ENCODE measurements at regions not wholly inside any gene's neighbourhood (a gene's known extent, or its start where the extent isn't known, plus 50 kb on each side); places are given as distances from the start of the nearest gene placed in this dataset.

DNA sequence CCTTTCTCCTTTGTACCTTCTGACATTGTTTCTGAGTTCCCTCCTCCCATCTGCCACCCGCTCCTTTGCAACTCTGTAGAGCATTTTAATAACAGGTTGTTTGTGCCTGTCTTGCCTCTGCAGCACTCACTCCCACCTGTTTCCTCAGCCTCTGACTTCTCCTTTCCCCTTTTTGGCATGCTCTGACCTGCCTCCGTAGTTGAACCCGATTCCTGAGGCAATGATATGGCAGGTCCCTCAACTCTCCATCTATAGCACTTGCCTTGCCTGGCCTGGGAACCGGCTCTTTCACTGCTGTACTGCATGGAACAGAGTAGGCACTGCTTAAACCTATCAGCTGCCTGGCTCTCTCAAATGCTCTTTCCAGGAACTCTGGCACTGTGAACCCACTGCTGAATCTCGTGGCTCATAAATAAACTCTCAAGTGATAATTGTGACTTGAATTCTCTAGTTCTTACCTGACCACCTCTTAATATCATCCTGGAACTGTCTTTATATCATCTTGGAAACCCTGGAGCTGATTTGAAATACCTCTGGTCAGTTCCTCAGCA is 50.3 kb downstream of the UTRN start:
- Mint-ChIP-seq H3K27me3 (ENCODE audit: low read depth) (no peaks in the 10 kb centered on the region), H3K36me3 (no peaks in the 10 kb centered on the region), H3K4me1 (peaks cover 63% of the 10 kb centered on the region), H3K9me3 (no peaks in the 10 kb centered on the region), H3K4me3 (no peak overlapping the region), H3K27ac (no peak overlapping the region)
- DNase-seq (ENCODE audit: low spot score in 2 of 2, unreplicated experiment in 2 of 2): no peak
- TF ChIP-seq, protein P1, sequence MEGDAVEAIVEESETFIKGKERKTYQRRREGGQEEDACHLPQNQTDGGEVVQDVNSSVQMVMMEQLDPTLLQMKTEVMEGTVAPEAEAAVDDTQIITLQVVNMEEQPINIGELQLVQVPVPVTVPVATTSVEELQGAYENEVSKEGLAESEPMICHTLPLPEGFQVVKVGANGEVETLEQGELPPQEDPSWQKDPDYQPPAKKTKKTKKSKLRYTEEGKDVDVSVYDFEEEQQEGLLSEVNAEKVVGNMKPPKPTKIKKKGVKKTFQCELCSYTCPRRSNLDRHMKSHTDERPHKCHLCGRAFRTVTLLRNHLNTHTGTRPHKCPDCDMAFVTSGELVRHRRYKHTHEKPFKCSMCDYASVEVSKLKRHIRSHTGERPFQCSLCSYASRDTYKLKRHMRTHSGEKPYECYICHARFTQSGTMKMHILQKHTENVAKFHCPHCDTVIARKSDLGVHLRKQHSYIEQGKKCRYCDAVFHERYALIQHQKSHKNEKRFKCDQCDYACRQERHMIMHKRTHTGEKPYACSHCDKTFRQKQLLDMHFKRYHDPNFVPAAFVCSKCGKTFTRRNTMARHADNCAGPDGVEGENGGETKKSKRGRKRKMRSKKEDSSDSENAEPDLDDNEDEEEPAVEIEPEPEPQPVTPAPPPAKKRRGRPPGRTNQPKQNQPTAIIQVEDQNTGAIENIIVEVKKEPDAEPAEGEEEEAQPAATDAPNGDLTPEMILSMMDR (IDR thresholded peaks at IDR 0.05; ENCODE audit: unreplicated experiment): no peak

DNA sequence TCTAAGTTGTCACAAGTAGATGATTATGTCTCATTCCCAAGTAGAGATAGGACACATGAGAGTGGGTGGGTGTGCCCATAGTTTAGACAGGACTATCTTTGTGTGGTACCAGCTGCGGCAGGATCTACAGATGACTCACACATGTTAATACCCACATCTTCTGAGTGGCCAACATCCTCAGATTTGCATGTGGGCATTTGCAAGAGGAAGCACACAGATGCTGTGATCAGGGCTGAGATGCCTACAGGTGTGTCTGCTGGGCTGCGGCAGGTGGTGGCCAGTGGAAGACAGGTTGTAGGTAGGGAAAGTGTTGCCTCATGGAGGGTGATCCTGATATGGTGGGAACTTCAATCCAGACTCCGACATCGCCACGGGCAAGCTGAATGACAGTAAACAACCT is 50.8 kb downstream of the UTRN start:
- DNase-seq (ENCODE audit: low spot score in 2 of 2, unreplicated experiment in 2 of 2): no peak
- H3K4me3 Mint-ChIP-seq: no peak overlapping the region
- peaks cover 63% of the 10 kb centered on the region for H3K4me1 Mint-ChIP-seq
- H3K9me3 Mint-ChIP-seq: no peaks in the 10 kb centered on the region
- TF ChIP-seq, protein P1 (IDR thresholded peaks at IDR 0.05; ENCODE audit: unreplicated experiment): no peak
- no peaks in the 10 kb centered on the region for H3K36me3 Mint-ChIP-seq
- H3K27ac Mint-ChIP-seq: no peak overlapping the region
- H3K27me3 Mint-ChIP-seq (ENCODE audit: low read depth): no peaks in the 10 kb centered on the region

DNA sequence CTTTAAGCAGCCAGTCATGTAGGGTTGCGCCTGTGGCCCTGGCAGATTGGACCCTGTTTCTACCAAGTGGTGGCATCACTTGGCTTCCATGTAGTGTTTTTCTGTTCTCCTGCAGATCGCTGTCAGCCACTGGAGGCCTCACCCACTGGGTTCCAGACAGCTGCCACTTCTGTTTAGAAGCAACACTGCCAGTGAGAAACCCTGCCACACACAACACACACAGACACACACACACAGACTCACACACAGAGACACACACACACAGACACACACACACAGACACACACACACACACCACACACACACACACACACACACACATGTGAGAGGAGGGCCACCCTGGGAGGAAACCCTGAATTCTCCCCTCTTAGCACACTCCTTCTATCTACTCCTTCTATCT is 51.8 kb downstream of the UTRN start:
- Mint-ChIP-seq H3K9me3 (no peaks in the 10 kb centered on the region), H3K36me3 (no peaks in the 10 kb centered on the region), H3K4me3 (no peak overlapping the region), H3K4me1 (peaks cover 61% of the 10 kb centered on the region), H3K27ac (no peak overlapping the region), H3K27me3 (ENCODE audit: low read depth) (no peaks in the 10 kb centered on the region)
- TF ChIP-seq, protein P1 (IDR thresholded peaks at IDR 0.05; ENCODE audit: unreplicated experiment): no peak
- no peak for DNase-seq (ENCODE audit: low spot score in 2 of 2, unreplicated experiment in 2 of 2)

DNA sequence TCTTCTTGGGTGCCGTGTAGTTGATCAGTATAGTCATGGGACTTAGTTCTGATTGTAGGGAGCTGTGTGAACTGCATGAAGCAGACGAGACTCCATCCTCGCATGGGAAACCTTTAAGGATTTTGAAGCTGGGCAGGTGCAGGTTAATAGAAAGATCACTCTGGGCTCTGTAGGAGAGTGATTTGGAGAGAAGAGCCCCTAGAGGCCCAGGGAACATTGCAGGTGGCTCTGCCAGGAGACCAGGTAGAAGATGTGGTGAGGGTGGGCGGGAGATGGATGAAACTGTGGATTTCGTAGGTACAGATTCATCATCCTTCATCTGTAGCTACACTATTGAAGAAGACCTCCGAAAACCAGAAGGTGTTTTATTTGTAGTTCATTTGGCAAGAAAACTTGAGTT is 53.3 kb downstream of the UTRN start:
- Mint-ChIP-seq H3K36me3 (no peaks in the 10 kb centered on the region), H3K9me3 (no peaks in the 10 kb centered on the region), H3K27ac (no peak overlapping the region), H3K4me3 (no peak overlapping the region), H3K4me1 (peaks cover 53% of the 10 kb centered on the region), H3K27me3 (ENCODE audit: low read depth) (no peaks in the 10 kb centered on the region)
- no peak for DNase-seq (ENCODE audit: low spot score in 2 of 2, unreplicated experiment in 2 of 2)
- TF ChIP-seq, protein P1 (IDR thresholded peaks at IDR 0.05; ENCODE audit: unreplicated experiment): no peak

DNA sequence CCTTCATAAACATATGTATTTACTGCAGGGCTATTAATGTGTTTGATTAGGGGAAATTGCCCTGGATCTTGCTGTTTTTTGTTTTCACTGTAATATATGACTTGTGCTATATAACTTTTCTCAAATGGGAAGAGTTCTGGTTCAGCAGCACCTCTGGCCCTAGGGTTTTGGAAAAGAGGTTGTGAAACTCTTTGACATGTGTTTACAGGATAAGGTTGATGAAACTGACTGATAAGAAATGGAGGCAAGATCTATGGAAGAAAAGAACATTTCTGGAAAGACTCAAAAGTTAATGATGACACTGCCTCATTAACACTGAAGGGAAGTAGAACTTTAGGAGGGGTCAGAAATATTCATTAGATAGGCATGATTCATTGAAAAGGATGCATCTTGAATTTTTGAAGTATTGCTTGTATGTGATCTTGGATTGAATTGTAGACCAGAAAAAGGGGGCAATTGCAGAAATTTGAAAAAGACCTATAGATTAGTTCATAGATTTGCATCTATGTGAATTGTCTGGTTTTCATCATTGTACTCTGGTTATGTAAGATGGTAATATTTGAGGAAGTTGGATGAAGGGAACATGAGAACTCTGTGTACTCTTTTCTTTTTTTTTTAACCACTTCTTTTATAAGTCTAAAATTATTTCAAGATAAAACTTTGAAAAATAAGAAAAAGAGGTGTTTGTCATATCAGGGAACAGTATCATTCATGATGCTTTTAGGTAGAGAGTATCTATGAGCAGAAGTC is 54.0 kb downstream of the UTRN start:
- H3K9me3 Mint-ChIP-seq: no peaks in the 10 kb centered on the region
- peak overlapping the region; percentile 1 for H3K27ac Mint-ChIP-seq
- no peak overlapping the region for H3K4me3 Mint-ChIP-seq
- H3K27me3 Mint-ChIP-seq (ENCODE audit: low read depth): no peaks in the 10 kb centered on the region
- DNase-seq (ENCODE audit: low spot score in 2 of 2, unreplicated experiment in 2 of 2): no peak
- no peaks in the 10 kb centered on the region for H3K36me3 Mint-ChIP-seq
- TF ChIP-seq, protein P1 (IDR thresholded peaks at IDR 0.05; ENCODE audit: unreplicated experiment): no peak
- peaks cover 57% of the 10 kb centered on the region for H3K4me1 Mint-ChIP-seq
